ENCODE measurements at regions not wholly inside any gene's neighbourhood (a gene's known extent, or its start where the extent isn't known, plus 50 kb on each side); places are given as distances from the start of the nearest gene placed in this dataset.

DNA sequence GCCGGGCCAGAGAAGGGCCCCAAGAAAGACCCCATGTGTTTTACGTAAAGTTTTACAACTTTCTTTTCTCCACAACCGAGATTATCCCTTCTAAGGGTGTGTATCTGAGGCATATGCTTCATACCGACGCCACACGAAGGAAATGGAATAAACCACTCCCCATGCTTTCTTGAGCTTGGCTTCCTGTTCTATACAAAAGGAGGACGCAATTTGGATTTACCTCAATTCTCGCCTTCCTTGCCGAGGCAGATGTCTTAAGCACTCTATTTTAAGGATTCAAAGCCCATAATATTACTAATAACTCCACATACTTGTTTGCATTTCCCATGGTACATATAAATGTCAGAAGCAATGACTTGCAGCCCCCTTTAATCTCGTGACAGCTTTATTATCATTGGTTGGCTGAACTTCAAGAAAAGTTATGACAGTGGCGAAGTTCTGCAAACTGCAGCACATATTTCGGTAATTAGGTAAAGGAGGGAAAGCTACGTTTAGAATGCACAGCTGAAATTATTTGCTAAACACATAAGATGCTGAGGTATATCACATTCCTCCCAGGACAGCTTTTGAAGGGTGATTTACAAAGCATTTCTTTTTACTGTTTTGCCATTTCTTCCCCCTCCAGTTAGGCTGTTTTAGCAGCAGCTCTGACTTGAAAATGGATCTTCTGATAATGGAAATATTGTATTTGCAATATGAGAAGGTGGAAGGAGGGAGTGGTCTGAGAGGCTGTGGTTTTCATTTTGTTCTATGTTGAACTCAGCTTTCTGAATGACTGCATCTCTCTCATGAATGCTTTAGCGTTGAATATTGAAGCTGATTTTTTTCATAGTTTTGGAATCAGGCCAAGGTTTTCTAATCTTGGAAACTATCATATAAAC lies 330.5 kb downstream of the EPHA7 start:
- TF ChIP-seq, protein P1, sequence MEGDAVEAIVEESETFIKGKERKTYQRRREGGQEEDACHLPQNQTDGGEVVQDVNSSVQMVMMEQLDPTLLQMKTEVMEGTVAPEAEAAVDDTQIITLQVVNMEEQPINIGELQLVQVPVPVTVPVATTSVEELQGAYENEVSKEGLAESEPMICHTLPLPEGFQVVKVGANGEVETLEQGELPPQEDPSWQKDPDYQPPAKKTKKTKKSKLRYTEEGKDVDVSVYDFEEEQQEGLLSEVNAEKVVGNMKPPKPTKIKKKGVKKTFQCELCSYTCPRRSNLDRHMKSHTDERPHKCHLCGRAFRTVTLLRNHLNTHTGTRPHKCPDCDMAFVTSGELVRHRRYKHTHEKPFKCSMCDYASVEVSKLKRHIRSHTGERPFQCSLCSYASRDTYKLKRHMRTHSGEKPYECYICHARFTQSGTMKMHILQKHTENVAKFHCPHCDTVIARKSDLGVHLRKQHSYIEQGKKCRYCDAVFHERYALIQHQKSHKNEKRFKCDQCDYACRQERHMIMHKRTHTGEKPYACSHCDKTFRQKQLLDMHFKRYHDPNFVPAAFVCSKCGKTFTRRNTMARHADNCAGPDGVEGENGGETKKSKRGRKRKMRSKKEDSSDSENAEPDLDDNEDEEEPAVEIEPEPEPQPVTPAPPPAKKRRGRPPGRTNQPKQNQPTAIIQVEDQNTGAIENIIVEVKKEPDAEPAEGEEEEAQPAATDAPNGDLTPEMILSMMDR (IDR thresholded peaks at IDR 0.05; ENCODE audit: insufficient read depth, low read length), result no peak
- TF ChIP-seq, protein P2, sequence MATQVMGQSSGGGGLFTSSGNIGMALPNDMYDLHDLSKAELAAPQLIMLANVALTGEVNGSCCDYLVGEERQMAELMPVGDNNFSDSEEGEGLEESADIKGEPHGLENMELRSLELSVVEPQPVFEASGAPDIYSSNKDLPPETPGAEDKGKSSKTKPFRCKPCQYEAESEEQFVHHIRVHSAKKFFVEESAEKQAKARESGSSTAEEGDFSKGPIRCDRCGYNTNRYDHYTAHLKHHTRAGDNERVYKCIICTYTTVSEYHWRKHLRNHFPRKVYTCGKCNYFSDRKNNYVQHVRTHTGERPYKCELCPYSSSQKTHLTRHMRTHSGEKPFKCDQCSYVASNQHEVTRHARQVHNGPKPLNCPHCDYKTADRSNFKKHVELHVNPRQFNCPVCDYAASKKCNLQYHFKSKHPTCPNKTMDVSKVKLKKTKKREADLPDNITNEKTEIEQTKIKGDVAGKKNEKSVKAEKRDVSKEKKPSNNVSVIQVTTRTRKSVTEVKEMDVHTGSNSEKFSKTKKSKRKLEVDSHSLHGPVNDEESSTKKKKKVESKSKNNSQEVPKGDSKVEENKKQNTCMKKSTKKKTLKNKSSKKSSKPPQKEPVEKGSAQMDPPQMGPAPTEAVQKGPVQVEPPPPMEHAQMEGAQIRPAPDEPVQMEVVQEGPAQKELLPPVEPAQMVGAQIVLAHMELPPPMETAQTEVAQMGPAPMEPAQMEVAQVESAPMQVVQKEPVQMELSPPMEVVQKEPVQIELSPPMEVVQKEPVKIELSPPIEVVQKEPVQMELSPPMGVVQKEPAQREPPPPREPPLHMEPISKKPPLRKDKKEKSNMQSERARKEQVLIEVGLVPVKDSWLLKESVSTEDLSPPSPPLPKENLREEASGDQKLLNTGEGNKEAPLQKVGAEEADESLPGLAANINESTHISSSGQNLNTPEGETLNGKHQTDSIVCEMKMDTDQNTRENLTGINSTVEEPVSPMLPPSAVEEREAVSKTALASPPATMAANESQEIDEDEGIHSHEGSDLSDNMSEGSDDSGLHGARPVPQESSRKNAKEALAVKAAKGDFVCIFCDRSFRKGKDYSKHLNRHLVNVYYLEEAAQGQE (IDR thresholded peaks at IDR 0.05; ENCODE audit: insufficient replicate concordance, low read depth), result no peak
